Erythroblast (primary cell): ENCODE measurements at regions not wholly inside any gene's neighbourhood (a gene's known extent, or its start where the extent isn't known, plus 50 kb on each side); places are given as distances from the start of the nearest gene placed in this dataset.

Experiments used
- GATA1 ChIP-seq: IDR thresholded peaks from 2 replicates; pipeline ENCODE4 v1.6.1; 2011; ENCODE audit warnings: low read depth, mild to moderate bottlenecking, control low read depth, low read length, moderate library complexity
- POLR2A ChIP-seq: IDR thresholded peaks from 2 replicates; pipeline ENCODE4 v1.6.1; 2011; ENCODE audit warnings: mild to moderate bottlenecking, low read length

DNA sequence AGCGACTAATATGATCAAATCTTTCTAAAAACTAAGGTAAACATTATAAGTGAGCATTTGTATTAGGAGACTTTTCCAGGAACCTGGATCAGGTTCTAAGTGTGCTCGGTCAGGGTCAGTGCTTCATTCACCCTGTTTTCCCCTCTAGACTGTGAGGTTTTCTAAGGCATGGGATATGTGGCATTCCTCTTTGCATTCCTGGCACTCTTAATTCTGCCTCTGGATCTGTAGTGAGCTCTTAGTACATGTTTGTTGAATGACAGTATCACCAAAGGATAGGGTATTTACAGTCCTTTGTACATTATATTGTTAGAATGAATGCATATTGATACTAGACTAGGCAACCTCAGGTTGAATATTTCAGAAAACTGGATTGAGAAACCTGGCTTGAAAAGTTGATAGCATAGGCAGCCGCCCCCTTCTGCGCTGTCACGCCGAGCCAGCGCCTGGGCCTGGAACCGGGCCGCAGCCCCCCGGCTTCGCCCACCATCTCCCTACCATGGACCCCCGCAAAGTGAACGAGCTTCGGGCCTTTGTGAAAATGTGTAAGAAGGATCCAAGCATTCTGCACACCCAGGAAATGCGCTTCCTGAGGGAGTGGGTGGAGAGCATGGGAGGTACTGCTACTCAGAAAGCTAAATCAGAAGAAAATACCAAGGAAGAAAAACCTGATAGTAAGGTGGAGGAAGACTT, 156.5 kb downstream of the KCNRG start:
- TF ChIP-seq POLR2A (no peak), GATA1 (no peak)
